ENCODE measurements at regions not wholly inside any gene's neighbourhood (a gene's known extent, or its start where the extent isn't known, plus 50 kb on each side); places are given as distances from the start of the nearest gene placed in this dataset.

- Histone ChIP-seq H3K4me2 (ENCODE audit: low read depth, low read length, poor library complexity, severe bottlenecking) (no peak overlapping the region), H3K4me3 (ENCODE audit: insufficient read depth, low read length, poor library complexity, severe bottlenecking) (no peak overlapping the region), H4K20me1 (ENCODE audit: low read depth, low read length) (no peaks in the 10 kb centered on the region), H3K36me3 (ENCODE audit: low read length) (no peaks in the 10 kb centered on the region), H3K9ac (ENCODE audit: low read length) (no peak overlapping the region), H3K9me2 (replicated peaks; ENCODE audit: insufficient read depth, low read length) (no peaks in the 10 kb centered on the region), H3K79me2 (ENCODE audit: insufficient read depth, low read length) (no peaks in the 10 kb centered on the region), H3K27ac (ENCODE audit: low read depth, low read length) (no peak overlapping the region), H3K9me3 (ENCODE audit: insufficient read depth, low read length) (no peaks in the 10 kb centered on the region), H3F3A (ENCODE audit: insufficient read depth) (no peaks in the 10 kb centered on the region), H2AFZ (ENCODE audit: low read depth, low read length, severe bottlenecking) (no peak overlapping the region), H3K27me3 (ENCODE audit: low read length) (no peaks in the 10 kb centered on the region)
- no peak for TF ChIP-seq EZH2phosphoT487 (conservative IDR thresholded peaks at IDR 0.05; ENCODE audit: low read length)
- no peak for TF ChIP-seq CTCF (IDR thresholded peaks at IDR 0.05; ENCODE audit: insufficient read depth, low read length, poor library complexity, severe bottlenecking)
Observed at GRCh38 chr4:154015578-154015977, 226.7 kb upstream of the SFRP2 start.

- no peak for TF ChIP-seq CTCF (IDR thresholded peaks at IDR 0.05; ENCODE audit: insufficient read depth, low read length, poor library complexity, severe bottlenecking)
- H3F3A ChIP-seq (ENCODE audit: insufficient read depth), result no peaks in the 10 kb centered on the region
- no peaks in the 10 kb centered on the region for H3K27me3 ChIP-seq (ENCODE audit: low read length)
- no peaks in the 10 kb centered on the region for H3K9me3 ChIP-seq (ENCODE audit: insufficient read depth, low read length)
- H3K36me3 ChIP-seq (ENCODE audit: low read length), result no peaks in the 10 kb centered on the region
- no peaks in the 10 kb centered on the region for H4K20me1 ChIP-seq (ENCODE audit: low read depth, low read length)
- no peaks in the 10 kb centered on the region for H3K79me2 ChIP-seq (ENCODE audit: insufficient read depth, low read length)
- H3K27ac ChIP-seq (ENCODE audit: low read depth, low read length), result no peak overlapping the region
- H3K9me2 ChIP-seq (replicated peaks; ENCODE audit: insufficient read depth, low read length), result no peaks in the 10 kb centered on the region
- no peak overlapping the region for H3K4me3 ChIP-seq (ENCODE audit: insufficient read depth, low read length, poor library complexity, severe bottlenecking)
- H3K4me2 ChIP-seq (ENCODE audit: low read depth, low read length, poor library complexity, severe bottlenecking), result no peak overlapping the region
- no peak overlapping the region for H3K9ac ChIP-seq (ENCODE audit: low read length)
- H2AFZ ChIP-seq (ENCODE audit: low read depth, low read length, severe bottlenecking), result no peak overlapping the region
Observed at GRCh38 chr4:154014407-154015321, 225.8 kb upstream of the SFRP2 start.

DNA sequence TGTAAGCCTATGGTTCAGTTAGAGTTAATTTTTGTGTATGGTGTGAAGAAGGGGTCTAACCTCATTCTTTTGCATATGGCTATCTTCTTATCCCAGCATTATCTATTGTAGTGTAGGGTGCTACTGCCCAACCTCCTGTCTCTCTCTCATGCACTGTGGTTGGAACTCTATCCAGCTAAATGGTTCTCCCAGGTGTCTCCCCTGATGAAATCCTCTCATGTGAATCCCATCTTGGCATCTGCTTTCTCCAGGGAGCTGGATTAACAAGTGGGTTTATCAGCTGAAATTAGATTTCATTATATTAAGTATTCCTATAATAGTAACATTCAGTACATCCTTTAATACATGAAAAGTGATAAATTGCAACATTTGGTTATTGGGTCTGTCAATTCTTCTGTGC lies 224.7 kb upstream of the SFRP2 start:
- TF ChIP-seq CTCF (IDR thresholded peaks at IDR 0.05; ENCODE audit: insufficient read depth, low read length, poor library complexity, severe bottlenecking), result no peak
- TF ChIP-seq EZH2phosphoT487 (conservative IDR thresholded peaks at IDR 0.05; ENCODE audit: low read length), result no peak
- Histone ChIP-seq H3K79me2 (ENCODE audit: insufficient read depth, low read length) (no peaks in the 10 kb centered on the region), H3K27me3 (ENCODE audit: low read length) (no peaks in the 10 kb centered on the region), H4K20me1 (ENCODE audit: low read depth, low read length) (no peaks in the 10 kb centered on the region), H3F3A (ENCODE audit: insufficient read depth) (no peaks in the 10 kb centered on the region), H3K9me3 (ENCODE audit: insufficient read depth, low read length) (no peaks in the 10 kb centered on the region), H3K9ac (ENCODE audit: low read length) (no peak overlapping the region), H3K4me2 (ENCODE audit: low read depth, low read length, poor library complexity, severe bottlenecking) (no peak overlapping the region), H3K27ac (ENCODE audit: low read depth, low read length) (no peak overlapping the region), H2AFZ (ENCODE audit: low read depth, low read length, severe bottlenecking) (no peak overlapping the region), H3K9me2 (replicated peaks; ENCODE audit: insufficient read depth, low read length) (no peaks in the 10 kb centered on the region), H3K4me3 (ENCODE audit: insufficient read depth, low read length, poor library complexity, severe bottlenecking) (no peak overlapping the region), H3K36me3 (ENCODE audit: low read length) (no peaks in the 10 kb centered on the region)
